NCI-H2107 treated with DMSO at 0.1 percent for 48 hours (cell line): ENCODE measurements at regions not wholly inside any gene's neighbourhood (a gene's known extent, or its start where the extent isn't known, plus 50 kb on each side); places are given as distances from the start of the nearest gene placed in this dataset.

Source experiments
- DNase-seq: peaks from one replicate; lab custom pipeline; 2025; ENCODE audit not compliant: unreplicated experiment; lab: John Stamatoyannopoulos, UW

- no peak for DNase-seq
These were observed 441.9 kb downstream of the CD109 start for GRCh38 chr6:74137911-74138310.

- no peak for DNase-seq
These were observed 438.3 kb downstream of the CD109 start for GRCh38 chr6:74134327-74134726.

GRCh38 chr6:74133073-74133472, 437.1 kb downstream of the CD109 start:
- no peak for DNase-seq

GRCh38 chr6:74130641-74131040, 434.6 kb downstream of the CD109 start:
- no peak for DNase-seq

GRCh38 chr6:74128536-74128935, 432.5 kb downstream of the CD109 start:
- DNase-seq: no peak

GRCh38 chr6:74117113-74117512, 421.1 kb downstream of the CD109 start:
- DNase-seq: no peak

GRCh38 chr6:74115674-74116073, 419.7 kb downstream of the CD109 start:
- DNase-seq: no peak

- no peak for DNase-seq
These were observed 418.4 kb downstream of the CD109 start for GRCh38 chr6:74114428-74114827.

GRCh38 chr6:74113901-74114300, 417.9 kb downstream of the CD109 start:
- no peak for DNase-seq

GRCh38 chr6:74103417-74103816, 407.4 kb downstream of the CD109 start:
- DNase-seq: no peak

GRCh38 chr6:74100719-74101287, 404.8 kb downstream of the CD109 start:
- no peak for DNase-seq

GRCh38 chr6:74096329-74096728, 400.3 kb downstream of the CD109 start:
- DNase-seq: no peak

- DNase-seq: no peak
These were observed 397.4 kb downstream of the CD109 start for GRCh38 chr6:74093361-74093760.

- DNase-seq: no peak
These were observed 395.8 kb downstream of the CD109 start for GRCh38 chr6:74091794-74092157.

GRCh38 chr6:74091136-74091793, 395.3 kb downstream of the CD109 start:
- DNase-seq: peak; percentile 16

GRCh38 chr6:74087899-74088298, 391.9 kb downstream of the CD109 start:
- DNase-seq: no peak

- DNase-seq: no peak
These were observed 379.9 kb downstream of the CD109 start for GRCh38 chr6:74075896-74076295.

GRCh38 chr6:74075323-74075722, 379.3 kb downstream of the CD109 start:
- DNase-seq: no peak

- DNase-seq: no peak
These were observed 378.6 kb downstream of the CD109 start for GRCh38 chr6:74074645-74075044.

- DNase-seq: no peak
These were observed 378.0 kb downstream of the CD109 start for GRCh38 chr6:74073999-74074398.

- DNase-seq: no peak
These were observed 377.4 kb downstream of the CD109 start for GRCh38 chr6:74073429-74073828.

- DNase-seq: no peak
These were observed 375.2 kb downstream of the CD109 start for GRCh38 chr6:74071214-74071613.

GRCh38 chr6:74070711-74071110, 374.7 kb downstream of the CD109 start:
- DNase-seq: no peak
